ENCODE measurements at regions not wholly inside any gene's neighbourhood (a gene's known extent, or its start where the extent isn't known, plus 50 kb on each side); places are given as distances from the start of the nearest gene placed in this dataset.
"Not testable (repeated sequence)": the region's sequence is repeated elsewhere in the genome, so short reads cannot be mapped to it uniquely, and the experiment has no call there.

DNA sequence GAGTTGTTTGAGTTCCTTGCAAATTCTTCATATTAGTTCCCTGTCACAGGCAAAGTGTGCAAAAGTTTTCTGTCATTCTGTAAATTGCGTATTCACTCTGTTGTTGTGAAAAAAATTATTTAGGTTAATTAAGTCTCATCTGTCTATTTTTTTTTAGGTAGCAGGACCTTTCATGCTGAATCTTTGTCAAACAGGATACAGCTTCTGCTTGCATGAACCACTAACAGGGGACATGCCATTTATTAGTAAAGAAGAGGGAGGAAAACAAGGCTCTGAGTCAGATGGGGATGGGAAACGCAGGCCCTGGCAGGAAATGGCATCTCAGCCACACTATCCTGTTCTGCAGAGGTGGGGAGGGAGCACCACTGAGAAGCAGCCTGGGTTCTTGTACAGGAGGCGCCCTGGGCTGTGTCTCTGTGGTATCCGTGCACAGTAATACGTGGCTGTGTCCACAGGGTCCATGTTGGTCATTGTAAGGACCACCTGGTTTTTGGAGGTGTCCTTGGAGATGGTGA is 1243.8 kb downstream of the TMEM121 start:
- BruUV-seq (replicated peaks); intact Hi-C loops (cut with micrococcal nuclease; ENCODE audit: unreplicated experiment): not testable (repeated sequence)

DNA sequence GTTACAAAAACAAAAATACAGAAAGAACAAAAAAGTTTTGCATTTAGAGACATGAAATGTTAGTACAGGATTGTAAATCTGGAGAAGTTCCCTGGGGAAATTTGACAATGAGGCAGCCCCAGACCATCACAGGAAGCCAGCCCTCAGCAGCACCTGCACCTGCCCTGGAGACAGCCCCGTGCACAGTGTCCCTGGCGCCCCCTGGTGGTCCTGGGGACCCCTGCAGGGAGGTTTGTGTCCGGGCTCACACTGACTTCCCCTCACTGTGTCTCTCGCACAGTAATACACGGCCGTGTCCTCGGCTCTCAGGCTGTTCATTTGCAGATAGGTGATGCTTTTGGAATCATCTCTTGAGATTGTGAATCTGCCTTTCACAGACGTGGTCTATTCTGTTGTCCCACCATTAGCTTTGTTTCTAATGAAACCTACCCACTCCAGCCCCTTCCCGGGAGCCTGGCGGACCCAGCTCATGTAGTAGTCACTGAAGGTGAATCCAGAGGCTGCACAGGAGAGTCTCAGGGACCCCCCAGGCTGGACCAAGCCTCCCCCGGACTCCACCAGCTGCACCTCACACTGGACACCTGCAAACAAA is 1248.6 kb downstream of the TMEM121 start:
- H3K36me3 ChIP-seq (ENCODE audit: insufficient read depth, low read length, poor library complexity, severe bottlenecking); DNase-seq (ENCODE audit: low spot score); intact Hi-C loops (cut with micrococcal nuclease; ENCODE audit: unreplicated experiment); POLR2A ChIA-PET (ENCODE audit: low non-redundant PET); H3K27ac ChIP-seq (ENCODE audit: low read depth, low read length, poor library complexity, severe bottlenecking); H3K4me1 ChIP-seq (ENCODE audit: insufficient read depth, low read length, poor library complexity, severe bottlenecking); H3K9me3 ChIP-seq (ENCODE audit: low read depth, low read length, poor library complexity, severe bottlenecking); H3K4me3 ChIP-seq (ENCODE audit: low read depth, low read length, poor library complexity, severe bottlenecking); H3K27me3 ChIP-seq (replicated peaks; ENCODE audit: insufficient read depth, low read depth, low read length, poor library complexity); CTCF ChIA-PET; BruUV-seq (replicated peaks): not testable (repeated sequence)
- TF ChIP-seq, protein P1, sequence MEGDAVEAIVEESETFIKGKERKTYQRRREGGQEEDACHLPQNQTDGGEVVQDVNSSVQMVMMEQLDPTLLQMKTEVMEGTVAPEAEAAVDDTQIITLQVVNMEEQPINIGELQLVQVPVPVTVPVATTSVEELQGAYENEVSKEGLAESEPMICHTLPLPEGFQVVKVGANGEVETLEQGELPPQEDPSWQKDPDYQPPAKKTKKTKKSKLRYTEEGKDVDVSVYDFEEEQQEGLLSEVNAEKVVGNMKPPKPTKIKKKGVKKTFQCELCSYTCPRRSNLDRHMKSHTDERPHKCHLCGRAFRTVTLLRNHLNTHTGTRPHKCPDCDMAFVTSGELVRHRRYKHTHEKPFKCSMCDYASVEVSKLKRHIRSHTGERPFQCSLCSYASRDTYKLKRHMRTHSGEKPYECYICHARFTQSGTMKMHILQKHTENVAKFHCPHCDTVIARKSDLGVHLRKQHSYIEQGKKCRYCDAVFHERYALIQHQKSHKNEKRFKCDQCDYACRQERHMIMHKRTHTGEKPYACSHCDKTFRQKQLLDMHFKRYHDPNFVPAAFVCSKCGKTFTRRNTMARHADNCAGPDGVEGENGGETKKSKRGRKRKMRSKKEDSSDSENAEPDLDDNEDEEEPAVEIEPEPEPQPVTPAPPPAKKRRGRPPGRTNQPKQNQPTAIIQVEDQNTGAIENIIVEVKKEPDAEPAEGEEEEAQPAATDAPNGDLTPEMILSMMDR (conservative IDR thresholded peaks at IDR 0.05; ENCODE audit: low read depth, low read length), result peak; percentile 48

More for the DNA sequence above, 1243.8 kb downstream of the TMEM121 start:
- H3K9me3 ChIP-seq (ENCODE audit: low read depth, low read length, poor library complexity, severe bottlenecking); POLR2A ChIA-PET (ENCODE audit: low non-redundant PET); H3K4me3 ChIP-seq (ENCODE audit: low read depth, low read length, poor library complexity, severe bottlenecking); DNase-seq (ENCODE audit: low spot score); H3K27ac ChIP-seq (ENCODE audit: low read depth, low read length, poor library complexity, severe bottlenecking); H3K36me3 ChIP-seq (ENCODE audit: insufficient read depth, low read length, poor library complexity, severe bottlenecking); CTCF ChIA-PET; H3K4me1 ChIP-seq (ENCODE audit: insufficient read depth, low read length, poor library complexity, severe bottlenecking); H3K27me3 ChIP-seq (replicated peaks; ENCODE audit: insufficient read depth, low read depth, low read length, poor library complexity): not testable (repeated sequence)

GRCh38 chr14:106776395-106776983 is 1250.1 kb downstream of the TMEM121 start:
- Histone ChIP-seq H3K9me3 (ENCODE audit: low read depth, low read length, poor library complexity, severe bottlenecking) (no peaks in the 10 kb centered on the region), H3K36me3 (ENCODE audit: insufficient read depth, low read length, poor library complexity, severe bottlenecking) (no peaks in the 10 kb centered on the region), H3K27ac (ENCODE audit: low read depth, low read length, poor library complexity, severe bottlenecking) (no peak overlapping the region), H3K4me3 (ENCODE audit: low read depth, low read length, poor library complexity, severe bottlenecking) (no peak overlapping the region), H3K27me3 (replicated peaks; ENCODE audit: insufficient read depth, low read depth, low read length, poor library complexity) (no peaks in the 10 kb centered on the region), H3K4me1 (ENCODE audit: insufficient read depth, low read length, poor library complexity, severe bottlenecking) (no peaks in the 10 kb centered on the region)
- POLR2A ChIA-PET (ENCODE audit: low non-redundant PET), result no interaction called here
- BruUV-seq (replicated peaks), result no TSS peak
- CTCF ChIA-PET, result no interaction called here
- DNase-seq (ENCODE audit: low spot score), result no peak
- no peak for TF ChIP-seq EZH2 (IDR thresholded peaks at IDR 0.05; ENCODE audit: borderline replicate concordance, low read depth, low read length, poor library complexity, severe bottlenecking)
- TF ChIP-seq, protein P1 (conservative IDR thresholded peaks at IDR 0.05; ENCODE audit: low read depth, low read length), result no peak
- intact Hi-C loops (cut with micrococcal nuclease; ENCODE audit: unreplicated experiment), result no loop called here

DNA sequence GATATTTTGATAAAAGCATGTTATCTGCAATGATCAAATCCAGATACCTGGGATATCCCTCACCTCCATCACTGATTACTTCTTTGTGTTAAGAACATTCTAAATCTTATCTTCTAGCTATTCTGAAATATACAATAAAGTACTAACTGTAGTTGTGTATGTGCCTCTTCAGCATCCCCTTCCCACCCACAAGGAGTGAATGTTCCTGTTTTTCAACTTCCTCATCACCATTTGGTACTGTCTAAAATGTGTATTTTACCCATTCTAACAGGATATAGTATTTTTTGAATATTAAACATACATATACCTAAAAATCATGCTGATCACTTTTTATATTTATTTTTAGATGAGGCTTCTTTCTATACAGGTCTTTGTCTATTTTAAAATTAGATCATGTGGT is 1252.6 kb downstream of the TMEM121 start:
- POLR2A ChIA-PET (ENCODE audit: low non-redundant PET), result no interaction called here
- H3K27ac ChIP-seq (ENCODE audit: low read depth, low read length, poor library complexity, severe bottlenecking), result no peak overlapping the region
- CTCF ChIA-PET, result no interaction called here
- no peak overlapping the region for H3K4me3 ChIP-seq (ENCODE audit: low read depth, low read length, poor library complexity, severe bottlenecking)
- BruUV-seq (replicated peaks), result no TSS peak
- intact Hi-C loops (cut with micrococcal nuclease; ENCODE audit: unreplicated experiment), result no loop called here
- H3K4me1 ChIP-seq (ENCODE audit: insufficient read depth, low read length, poor library complexity, severe bottlenecking), result no peaks in the 10 kb centered on the region
- H3K9me3 ChIP-seq (ENCODE audit: low read depth, low read length, poor library complexity, severe bottlenecking), result no peaks in the 10 kb centered on the region
- TF ChIP-seq EZH2 (IDR thresholded peaks at IDR 0.05; ENCODE audit: borderline replicate concordance, low read depth, low read length, poor library complexity, severe bottlenecking), result no peak
- TF ChIP-seq, protein P1 (conservative IDR thresholded peaks at IDR 0.05; ENCODE audit: low read depth, low read length), result no peak
- H3K36me3 ChIP-seq (ENCODE audit: insufficient read depth, low read length, poor library complexity, severe bottlenecking), result no peaks in the 10 kb centered on the region
- H3K27me3 ChIP-seq (replicated peaks; ENCODE audit: insufficient read depth, low read depth, low read length, poor library complexity), result no peaks in the 10 kb centered on the region
- DNase-seq (ENCODE audit: low spot score), result no peak
